GM12872 (cell line): ENCODE measurements at regions not wholly inside any gene's neighbourhood (a gene's known extent, or its start where the extent isn't known, plus 50 kb on each side); places are given as distances from the start of the nearest gene placed in this dataset.

Source experiments
- CTCF ChIP-seq: IDR thresholded peaks from 3 replicates; pipeline ENCODE4 v1.5.1; 2011; ENCODE audit warnings: low read depth, mild to moderate bottlenecking, low read length, moderate library complexity; ENCODE audit not compliant: insufficient read depth

DNA sequence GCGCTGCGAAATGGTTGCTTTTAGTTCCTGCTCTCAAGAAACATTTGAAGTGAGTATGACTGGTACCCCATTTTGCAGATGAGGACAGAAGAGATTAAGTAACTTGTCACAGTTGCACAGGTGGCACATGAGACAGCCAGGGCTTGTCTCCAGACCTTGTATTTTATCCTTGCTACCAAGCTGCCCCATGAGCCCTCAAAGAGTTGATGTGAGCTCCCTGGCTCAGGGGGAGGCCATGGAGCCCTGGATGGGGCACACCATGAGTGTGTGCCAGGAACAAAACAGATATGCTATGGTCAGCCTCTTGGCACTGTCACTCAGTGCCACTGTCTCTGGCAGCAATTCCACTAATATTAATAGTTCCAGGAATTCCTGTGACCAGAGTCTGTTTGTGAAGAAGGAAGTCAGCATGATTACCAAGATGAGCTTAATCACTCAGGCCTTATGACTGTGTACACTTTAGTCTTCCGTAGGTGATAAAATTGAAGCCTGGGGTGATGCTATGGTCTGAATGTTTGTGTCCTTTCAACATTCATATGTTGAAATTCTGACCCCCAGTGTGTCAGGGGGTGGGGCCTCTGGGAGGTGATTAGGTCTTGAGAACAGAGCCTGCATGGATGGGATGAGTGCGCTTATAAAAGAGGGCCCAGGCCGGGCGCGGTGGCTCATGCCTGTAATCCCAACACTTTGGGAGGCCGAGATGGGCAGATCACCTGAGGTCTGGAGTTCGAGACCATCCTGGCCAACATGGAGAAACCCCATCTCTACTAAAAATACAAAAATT is 806.8 kb downstream of the AACS start:
- no peak for TF ChIP-seq CTCF

DNA sequence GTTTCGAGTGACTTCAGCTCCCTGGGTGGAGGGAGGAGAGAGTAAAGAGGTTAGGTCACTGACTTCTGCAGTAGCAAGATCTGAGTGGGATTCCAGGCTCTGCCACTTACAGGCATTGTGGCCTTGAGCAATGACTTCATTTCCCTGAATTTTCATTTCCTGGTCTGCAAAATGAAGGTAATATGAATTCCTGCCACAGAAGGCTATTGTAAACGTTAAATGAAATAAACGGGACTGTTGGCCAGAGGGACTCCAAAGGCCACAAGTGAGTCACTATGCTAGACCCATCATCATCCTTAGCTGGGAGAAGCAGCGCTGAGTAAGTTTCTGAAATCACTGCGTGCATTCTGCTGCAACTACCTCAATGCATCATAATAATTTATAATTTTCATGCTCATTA is 807.8 kb downstream of the AACS start:
- no peak for TF ChIP-seq CTCF

GRCh38 chr12:125878483-125878882 is 813.2 kb downstream of the AACS start:
- no peak for TF ChIP-seq CTCF

DNA sequence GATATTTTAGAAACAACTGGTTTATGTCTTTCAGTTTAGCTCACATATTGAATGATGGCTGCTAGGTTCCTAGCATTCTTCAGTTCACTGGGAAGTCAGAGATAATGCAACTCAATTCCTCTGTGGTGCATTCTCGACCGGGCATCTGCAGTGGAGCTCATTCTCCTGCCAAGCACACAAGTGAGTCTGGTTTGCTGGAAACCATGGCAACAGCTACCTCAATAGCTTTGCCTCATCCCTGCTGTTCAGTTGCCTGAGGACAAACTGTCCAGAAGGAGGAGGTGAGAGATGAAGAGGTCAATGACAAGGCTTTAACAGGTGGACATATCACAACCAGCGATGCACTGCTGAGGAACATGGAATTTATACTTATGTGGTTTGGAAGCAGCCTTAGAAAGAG is 816.9 kb downstream of the AACS start:
- TF ChIP-seq CTCF, result no peak

- TF ChIP-seq CTCF, result no peak
Observed at GRCh38 chr12:125888921-125889320, 823.7 kb downstream of the AACS start.

DNA sequence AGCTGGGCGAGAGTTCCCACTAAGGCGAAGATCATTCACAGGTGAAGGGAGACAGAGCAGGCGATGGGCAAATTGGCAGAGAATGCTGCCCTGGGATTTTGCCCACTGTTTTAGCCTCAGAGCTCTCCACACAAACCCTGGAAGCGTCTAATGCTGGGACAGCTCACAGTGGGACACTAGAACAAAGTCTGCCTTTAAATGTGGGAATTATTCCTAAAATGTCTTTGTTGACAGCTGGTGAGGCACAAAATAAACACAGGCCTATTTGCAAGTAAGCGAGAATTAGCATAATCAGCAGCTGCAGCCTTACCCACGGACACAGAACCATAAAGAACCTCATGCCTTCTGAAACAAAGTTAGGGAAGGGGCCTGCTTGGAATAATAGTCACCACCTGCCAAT is 824.5 kb downstream of the AACS start:
- no peak for TF ChIP-seq CTCF

DNA sequence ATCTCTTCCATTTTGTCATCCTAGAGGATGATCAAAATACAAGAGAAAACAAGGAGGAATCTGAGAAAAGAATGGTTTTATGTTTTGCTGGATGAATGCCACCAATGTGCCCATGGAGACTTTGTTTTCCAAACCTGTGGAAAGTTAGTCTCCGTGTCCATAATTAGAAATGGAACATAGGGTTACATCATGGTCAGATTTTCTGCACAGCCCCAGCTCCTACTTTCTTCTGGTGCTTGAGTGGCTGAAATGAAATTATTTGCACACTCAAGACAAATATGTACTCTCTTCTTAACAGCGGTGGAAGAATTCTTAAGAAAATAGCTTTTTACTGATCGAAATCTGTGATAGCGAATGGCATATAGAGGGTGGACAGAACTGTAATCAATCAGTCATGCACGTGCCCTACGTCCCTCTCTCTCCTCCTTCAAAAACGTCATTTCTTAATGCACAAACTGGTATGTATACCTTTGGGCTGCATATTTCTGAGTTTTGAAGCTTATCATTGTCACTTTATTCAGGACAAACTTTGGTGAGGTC is 825.2 kb downstream of the AACS start:
- no peak for TF ChIP-seq CTCF
